DND-41 (cell line): ENCODE measurements at regions not wholly inside any gene's neighbourhood (a gene's known extent, or its start where the extent isn't known, plus 50 kb on each side); places are given as distances from the start of the nearest gene placed in this dataset.

Experiments used
- ATAC-seq: fragments of 200-7000 bp; cut with Tn5 transposase; 3 replicates; pipeline ENCODE4 v1.9.1; 2021; ENCODE audit warnings: low read depth; ENCODE audit not compliant: insufficient read depth
- DNase-seq: peaks from one replicate; pipeline ENCODE4 v3.0.0-alpha.2; 2020
- H2AFZ ChIP-seq: 2 replicates; pipeline ENCODE4 v1.6.0; 2012; ENCODE audit warnings: low read depth, low read length
- H3K27ac ChIP-seq: 2 replicates; pipeline ENCODE4 v1.5.1; 2012; ENCODE audit warnings: low read length, inconsistent platforms
- H3K27me3 ChIP-seq: fragments of 200-600 bp; sonication (generic); 2 replicates; pipeline ENCODE4 v1.6.0; 2012; ENCODE audit warnings: low read length, mild to moderate bottlenecking, inconsistent platforms; ENCODE audit not compliant: insufficient read depth, poor library complexity
- H3K36me3 ChIP-seq: 2 replicates; pipeline ENCODE4 v1.5.1; 2012; ENCODE audit warnings: low read length, inconsistent platforms; ENCODE audit not compliant: insufficient read depth
- H3K4me1 ChIP-seq: 2 replicates; pipeline ENCODE4 v1.5.1; 2012; ENCODE audit warnings: mild to moderate bottlenecking, low read length; ENCODE audit not compliant: insufficient read depth
- H3K4me2 ChIP-seq: 2 replicates; pipeline ENCODE4 v1.6.0; 2012; ENCODE audit warnings: mild to moderate bottlenecking, moderate library complexity, low read length, inconsistent platforms; ENCODE audit not compliant: insufficient read depth
- H3K4me3 ChIP-seq, 2 experiments: fragments of 200-600 bp in 1 of 2; shearing (Covaris generic) in 1 of 2; 2 replicates each; pipeline ENCODE4 v1.5.1; 2012 to 2016; ENCODE audit warnings: inconsistent platforms in 2 of 2, low read length in 2 of 2, mild to moderate bottlenecking in 2 of 2, low read depth in 1 of 2, moderate library complexity in 1 of 2
- H3K79me2 ChIP-seq: 2 replicates; pipeline ENCODE4 v1.6.0; 2012; ENCODE audit warnings: low read length, inconsistent platforms; ENCODE audit not compliant: insufficient read depth
- H3K9ac ChIP-seq: 2 replicates; pipeline ENCODE4 v1.6.0; 2012; ENCODE audit warnings: low read depth, mild to moderate bottlenecking, inconsistent platforms, low read length, moderate library complexity
- H3K9me3 ChIP-seq: 2 replicates; pipeline ENCODE4 v1.5.1; 2012; ENCODE audit warnings: low read length, moderate library complexity, mild to moderate bottlenecking, inconsistent platforms; ENCODE audit not compliant: insufficient read depth, severe bottlenecking
- H4K20me1 ChIP-seq: 2 replicates; pipeline ENCODE4 v1.6.0; 2012; ENCODE audit warnings: low read length; ENCODE audit not compliant: insufficient read depth
- EZH2 ChIP-seq: IDR thresholded peaks from 3 replicates; pipeline ENCODE4 v1.6.1; 2012; ENCODE audit warnings: borderline replicate concordance, low read depth, mild to moderate bottlenecking, moderate library complexity, low read length, inconsistent platforms; ENCODE audit not compliant: severe bottlenecking
- TF ChIP-seq, protein P1 (sequence below): IDR thresholded peaks from 2 replicates; pipeline ENCODE4 v1.5.1; 2012; ENCODE audit warnings: borderline replicate concordance, low read length, moderate library complexity, mild to moderate bottlenecking; ENCODE audit not compliant: poor library complexity, severe bottlenecking; ENCODE audit errors: extremely low read depth

DNA sequence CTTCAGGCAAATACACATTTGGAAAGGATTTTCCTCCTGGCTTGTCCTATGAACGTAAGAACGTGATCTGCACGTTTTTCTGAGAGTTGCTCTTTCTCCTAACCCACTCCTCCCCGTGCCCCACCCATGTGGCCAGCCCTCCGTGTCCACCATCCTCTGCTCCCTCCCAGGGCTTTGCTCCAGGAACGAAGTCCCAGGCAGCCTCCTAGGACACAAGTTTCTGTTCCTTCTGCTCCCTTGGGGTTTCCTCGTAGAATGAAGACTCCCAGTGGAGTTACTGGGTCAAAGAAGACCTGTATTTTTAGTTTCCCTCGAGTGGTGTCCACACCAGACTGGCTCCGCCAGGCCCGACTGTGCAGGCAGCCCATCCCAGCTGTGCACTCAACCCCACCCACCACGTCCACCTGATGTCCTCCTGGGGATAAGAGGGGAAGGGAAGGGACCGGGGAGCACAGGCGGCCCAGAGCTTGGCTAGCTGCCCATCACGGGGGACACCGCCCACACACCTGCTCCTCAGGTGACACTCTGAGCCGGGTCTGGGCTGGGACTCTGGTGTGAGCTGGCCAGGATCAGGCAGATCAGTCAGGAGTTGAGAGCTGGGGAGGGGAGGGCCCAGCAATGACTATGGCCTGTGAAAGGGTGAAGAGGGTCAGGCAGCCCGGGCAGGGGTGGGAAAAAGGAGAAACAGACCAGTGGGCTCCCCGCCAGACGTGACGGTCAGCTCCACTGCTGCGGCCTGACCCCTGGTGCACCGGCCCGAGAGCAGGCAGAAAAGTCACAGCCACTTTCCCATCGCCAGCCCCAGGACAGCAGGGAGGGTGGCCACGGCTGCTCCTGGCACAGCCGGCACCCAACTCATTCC lies 54.3 kb upstream of the PPP2R2D start:
- H3K4me2 ChIP-seq, result no peak overlapping the region
- no peak for TF ChIP-seq EZH2
- TF ChIP-seq, protein P1, sequence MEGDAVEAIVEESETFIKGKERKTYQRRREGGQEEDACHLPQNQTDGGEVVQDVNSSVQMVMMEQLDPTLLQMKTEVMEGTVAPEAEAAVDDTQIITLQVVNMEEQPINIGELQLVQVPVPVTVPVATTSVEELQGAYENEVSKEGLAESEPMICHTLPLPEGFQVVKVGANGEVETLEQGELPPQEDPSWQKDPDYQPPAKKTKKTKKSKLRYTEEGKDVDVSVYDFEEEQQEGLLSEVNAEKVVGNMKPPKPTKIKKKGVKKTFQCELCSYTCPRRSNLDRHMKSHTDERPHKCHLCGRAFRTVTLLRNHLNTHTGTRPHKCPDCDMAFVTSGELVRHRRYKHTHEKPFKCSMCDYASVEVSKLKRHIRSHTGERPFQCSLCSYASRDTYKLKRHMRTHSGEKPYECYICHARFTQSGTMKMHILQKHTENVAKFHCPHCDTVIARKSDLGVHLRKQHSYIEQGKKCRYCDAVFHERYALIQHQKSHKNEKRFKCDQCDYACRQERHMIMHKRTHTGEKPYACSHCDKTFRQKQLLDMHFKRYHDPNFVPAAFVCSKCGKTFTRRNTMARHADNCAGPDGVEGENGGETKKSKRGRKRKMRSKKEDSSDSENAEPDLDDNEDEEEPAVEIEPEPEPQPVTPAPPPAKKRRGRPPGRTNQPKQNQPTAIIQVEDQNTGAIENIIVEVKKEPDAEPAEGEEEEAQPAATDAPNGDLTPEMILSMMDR, result no peak
- H3K9me3 ChIP-seq, result no peaks in the 10 kb centered on the region
- H2AFZ ChIP-seq, result no peak overlapping the region
- H4K20me1 ChIP-seq, result no peaks in the 10 kb centered on the region; the same call in 1 of the 2 replicates
- H3K4me3 ChIP-seq, result no peak overlapping the region
- H3K79me2 ChIP-seq, result no peaks in the 10 kb centered on the region
- no peaks in the 10 kb centered on the region for H3K4me1 ChIP-seq
- H3K9ac ChIP-seq, result no peak overlapping the region
- no peak for ATAC-seq
- no peak for DNase-seq
- no peak overlapping the region for H3K27ac ChIP-seq
- no peaks in the 10 kb centered on the region for H3K36me3 ChIP-seq
- H3K27me3 ChIP-seq, result no peaks in the 10 kb centered on the region

DNA sequence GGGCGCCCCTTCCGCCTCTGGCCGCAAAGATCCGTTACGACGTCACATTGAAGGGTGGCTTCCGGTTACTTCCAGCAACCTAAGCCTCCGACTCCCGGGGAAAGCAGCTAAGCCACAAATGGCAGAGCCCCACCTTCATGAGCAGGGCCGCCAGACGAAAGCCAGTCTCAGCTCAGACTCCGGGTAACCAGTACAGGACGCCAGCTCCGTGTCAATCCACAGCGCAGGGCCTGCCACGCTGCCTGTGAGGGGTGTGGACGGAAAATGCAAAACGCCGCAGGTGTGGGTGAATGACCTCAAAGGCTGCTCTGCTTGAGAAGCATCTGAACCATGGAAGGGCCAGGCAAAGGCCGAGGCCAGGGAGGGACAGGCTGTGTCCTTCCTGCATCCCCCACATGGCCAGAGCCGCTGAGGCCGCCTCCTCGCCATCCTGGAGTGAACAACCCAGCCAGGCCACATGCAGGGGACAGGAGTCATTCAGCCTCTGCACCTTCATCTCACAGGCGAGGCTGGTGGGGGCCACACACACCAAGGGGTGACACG lies 53.5 kb upstream of the PPP2R2D start:
- ATAC-seq, result no peak
- no peak overlapping the region for H3K4me3 ChIP-seq
- H3K9ac ChIP-seq, result no peak overlapping the region
- H3K36me3 ChIP-seq, result no peaks in the 10 kb centered on the region
- no peaks in the 10 kb centered on the region for H3K79me2 ChIP-seq
- H3K4me1 ChIP-seq, result no peaks in the 10 kb centered on the region
- no peaks in the 10 kb centered on the region; the same call in 1 of the 2 replicates for H4K20me1 ChIP-seq
- H3K9me3 ChIP-seq, result no peaks in the 10 kb centered on the region
- no peaks in the 10 kb centered on the region for H3K27me3 ChIP-seq
- no peak overlapping the region for H3K27ac ChIP-seq
- DNase-seq, result no peak
- H2AFZ ChIP-seq, result no peak overlapping the region
- TF ChIP-seq EZH2, result no peak
- TF ChIP-seq, protein P1, result no peak
- no peak overlapping the region for H3K4me2 ChIP-seq

DNA sequence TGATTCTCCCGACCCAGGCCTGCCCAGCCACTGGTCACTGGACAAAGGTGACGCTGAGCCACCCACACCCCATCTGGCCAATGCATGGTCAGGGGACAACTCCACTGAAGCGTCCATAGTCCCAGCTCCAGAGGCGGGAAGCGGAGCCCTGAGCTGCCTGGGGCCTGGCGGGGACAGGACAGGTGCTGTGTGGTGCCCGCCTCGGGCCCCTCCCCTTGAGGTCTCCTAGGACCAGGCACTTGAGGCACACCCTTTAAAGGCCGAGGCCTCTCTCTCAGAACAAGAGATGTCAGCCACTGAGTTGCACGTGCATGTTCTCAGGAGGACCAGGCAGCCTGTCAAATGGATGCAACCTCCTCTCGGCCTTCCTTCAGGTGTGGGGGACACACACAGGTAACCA lies 52.5 kb upstream of the PPP2R2D start:
- TF ChIP-seq, protein P1, result no peak
- no peak for TF ChIP-seq EZH2
- ATAC-seq, result no peak
- Histone ChIP-seq H3K9ac (no peak overlapping the region), H3K27ac (no peak overlapping the region), H2AFZ (no peak overlapping the region), H3K4me3 (no peak overlapping the region), H4K20me1 (no peaks in the 10 kb centered on the region; the same call in 1 of the 2 replicates), H3K4me2 (no peak overlapping the region), H3K36me3 (no peaks in the 10 kb centered on the region), H3K4me1 (no peaks in the 10 kb centered on the region), H3K79me2 (no peaks in the 10 kb centered on the region), H3K27me3 (no peaks in the 10 kb centered on the region), H3K9me3 (no peaks in the 10 kb centered on the region)
- no peak for DNase-seq
